ENCODE measurements at regions not wholly inside any gene's neighbourhood (a gene's known extent, or its start where the extent isn't known, plus 50 kb on each side); places are given as distances from the start of the nearest gene placed in this dataset.

- no peak for TF ChIP-seq JUN (IDR thresholded peaks at IDR 0.05; ENCODE audit: low read depth, low read length)
- TF ChIP-seq SP4 (IDR thresholded peaks at IDR 0.05; ENCODE audit: low read length): no peak
- no peak for TF ChIP-seq MAFK (IDR thresholded peaks at IDR 0.05; ENCODE audit: low read depth, low read length)
- no peak for TF ChIP-seq JUND (IDR thresholded peaks at IDR 0.05; ENCODE audit: low read length)
- no peak for TF ChIP-seq POLR2AphosphoS5 (IDR thresholded peaks at IDR 0.05; ENCODE audit: low read depth, low read length)
Measured at GRCh38 chr7:53292341-53292740, 256.9 kb downstream of the POM121L12 start (continued).

Measured in H1 (cell line).